Activated B cell treated with CpG ODN at 0.5 μM for 24 hours (primary cell): ENCODE measurements at regions not wholly inside any gene's neighbourhood (a gene's known extent, or its start where the extent isn't known, plus 50 kb on each side); places are given as distances from the start of the nearest gene placed in this dataset.

ENCODE experiments used
- ATAC-seq: fragments of 200-7000 bp; cut with Tn5 transposase; one replicate; pipeline ENCODE4 v1.10.0; 2021; ENCODE audit warnings: low read depth, mild to moderate bottlenecking, moderate library complexity
- CTCF ChIA-PET: fragments of 350-600 bp; sonication (Branson Sonifier 250); formaldehyde crosslinking; loops from one replicate; lab custom pipeline; 2021; ENCODE audit warnings: antibody characterized with exemption; lab: Charles Lee
- POLR2A ChIA-PET: fragments of 350-600 bp; sonication (Branson Sonifier 250); formaldehyde crosslinking; loops from one replicate; lab custom pipeline; 2021; ENCODE audit warnings: antibody characterized with exemption; lab: Charles Lee
- DNase-seq: peaks from one replicate; pipeline ENCODE4 v3.0.0; 2022
- H3K27ac Mint-ChIP-seq: one replicate; pipeline ENCODE4 v1.8.0; 2020; ENCODE audit warnings: mixed read lengths
- H3K27me3 Mint-ChIP-seq: one replicate; pipeline ENCODE4 v1.8.0; 2021; ENCODE audit warnings: mixed read lengths
- H3K36me3 Mint-ChIP-seq: one replicate; pipeline ENCODE4 v1.8.0; 2021; ENCODE audit warnings: low read depth, mixed read lengths
- H3K4me1 Mint-ChIP-seq: one replicate; pipeline ENCODE4 v1.8.0; 2021; ENCODE audit warnings: mixed read lengths
- H3K4me3 Mint-ChIP-seq: one replicate; pipeline ENCODE4 v1.8.0; 2020; ENCODE audit warnings: mild to moderate bottlenecking, mixed read lengths
- H3K9me3 Mint-ChIP-seq: one replicate; pipeline ENCODE4 v1.8.0; 2020; ENCODE audit warnings: mixed read lengths
- intact Hi-C: fragments of 100-400 bp; cut with micrococcal nuclease; formaldehyde crosslinking; loops from one replicate; pipeline ENCODE4 v1.15.1; 2024
- TF ChIP-seq, protein P1 (sequence below): fragments of 200-600 bp; IDR thresholded peaks from one replicate; pipeline ENCODE4 v1.8.0; 2022; ENCODE audit warnings: antibody characterized with exemption, mild to moderate bottlenecking

DNA sequence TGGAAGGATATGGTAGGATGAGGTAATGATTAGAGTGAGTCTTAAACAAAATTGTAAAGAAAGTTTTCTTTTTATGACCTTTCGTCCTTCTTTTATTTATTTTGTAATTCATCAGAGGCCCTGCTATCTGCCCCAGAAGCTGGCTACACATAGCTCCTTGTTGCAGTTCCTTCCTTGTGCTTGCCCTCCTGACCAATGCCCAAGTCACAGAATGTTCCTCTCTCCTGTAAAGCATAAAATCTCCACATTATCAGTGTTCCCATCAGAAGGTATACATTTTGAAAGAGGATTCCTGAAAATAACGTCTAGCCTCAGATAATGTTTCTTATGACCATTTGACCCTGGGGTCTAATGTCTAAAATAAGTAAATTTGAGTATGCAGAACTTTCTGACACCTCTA is 78.3 kb downstream of the RND3 start:
- TF ChIP-seq, protein P1, sequence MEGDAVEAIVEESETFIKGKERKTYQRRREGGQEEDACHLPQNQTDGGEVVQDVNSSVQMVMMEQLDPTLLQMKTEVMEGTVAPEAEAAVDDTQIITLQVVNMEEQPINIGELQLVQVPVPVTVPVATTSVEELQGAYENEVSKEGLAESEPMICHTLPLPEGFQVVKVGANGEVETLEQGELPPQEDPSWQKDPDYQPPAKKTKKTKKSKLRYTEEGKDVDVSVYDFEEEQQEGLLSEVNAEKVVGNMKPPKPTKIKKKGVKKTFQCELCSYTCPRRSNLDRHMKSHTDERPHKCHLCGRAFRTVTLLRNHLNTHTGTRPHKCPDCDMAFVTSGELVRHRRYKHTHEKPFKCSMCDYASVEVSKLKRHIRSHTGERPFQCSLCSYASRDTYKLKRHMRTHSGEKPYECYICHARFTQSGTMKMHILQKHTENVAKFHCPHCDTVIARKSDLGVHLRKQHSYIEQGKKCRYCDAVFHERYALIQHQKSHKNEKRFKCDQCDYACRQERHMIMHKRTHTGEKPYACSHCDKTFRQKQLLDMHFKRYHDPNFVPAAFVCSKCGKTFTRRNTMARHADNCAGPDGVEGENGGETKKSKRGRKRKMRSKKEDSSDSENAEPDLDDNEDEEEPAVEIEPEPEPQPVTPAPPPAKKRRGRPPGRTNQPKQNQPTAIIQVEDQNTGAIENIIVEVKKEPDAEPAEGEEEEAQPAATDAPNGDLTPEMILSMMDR = no peak
- ATAC-seq = no peak
- Mint-ChIP-seq H3K4me1 (no peaks in the 10 kb centered on the region), H3K4me3 (no peak overlapping the region), H3K27ac (no peak overlapping the region), H3K27me3 (no peaks in the 10 kb centered on the region), H3K36me3 (no peaks in the 10 kb centered on the region), H3K9me3 (peaks cover 2% of the 10 kb centered on the region)
- POLR2A ChIA-PET = no interaction called here
- CTCF ChIA-PET = no interaction called here
- DNase-seq = no peak
- intact Hi-C loops = no loop called here

DNA sequence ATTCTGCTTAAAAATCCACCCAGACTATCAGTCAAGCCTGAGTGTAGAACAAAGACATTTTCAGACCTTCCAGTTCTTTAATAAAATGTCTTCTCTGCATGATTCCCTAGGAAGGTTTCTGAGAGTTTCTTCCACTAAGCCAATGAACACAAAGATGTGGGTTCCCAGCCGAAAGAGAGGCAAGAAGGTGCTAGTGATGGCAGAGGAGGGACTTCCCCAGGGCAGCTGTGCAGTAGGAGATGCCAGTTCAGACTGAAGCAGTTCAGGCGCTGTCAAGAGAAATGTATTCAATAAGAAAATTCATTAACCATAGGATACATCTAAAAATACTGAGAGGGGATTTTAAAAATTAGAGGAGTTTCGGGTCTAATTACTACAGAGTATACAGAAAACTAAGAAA is 83.3 kb downstream of the RND3 start:
- POLR2A ChIA-PET = no interaction called here
- intact Hi-C loops = no loop called here
- CTCF ChIA-PET = no interaction called here
- Mint-ChIP-seq H3K27me3 (no peaks in the 10 kb centered on the region), H3K36me3 (no peaks in the 10 kb centered on the region), H3K4me1 (no peaks in the 10 kb centered on the region), H3K9me3 (peaks cover 2% of the 10 kb centered on the region), H3K27ac (no peak overlapping the region), H3K4me3 (no peak overlapping the region)
- TF ChIP-seq, protein P1 = no peak
- ATAC-seq = no peak
- no peak for DNase-seq

DNA sequence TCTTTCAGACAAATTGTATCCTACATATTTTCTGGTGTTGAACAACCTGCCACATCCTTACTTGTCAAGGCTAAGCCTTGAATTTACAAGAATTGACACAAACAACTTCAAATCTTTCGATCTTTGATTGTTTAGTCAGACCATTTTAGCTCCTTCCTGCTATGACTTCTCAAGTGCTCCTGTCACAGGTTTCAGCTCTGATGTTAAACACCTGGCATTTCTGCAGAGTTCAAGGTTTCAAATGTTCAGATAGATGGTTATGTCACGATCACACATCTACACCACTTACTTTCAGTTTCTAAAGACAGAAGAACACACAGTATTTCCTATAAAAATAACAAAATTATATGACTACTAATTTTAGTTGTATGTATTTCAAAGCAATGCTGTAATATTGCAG is 84.0 kb downstream of the RND3 start:
- TF ChIP-seq, protein P1 = no peak
- Mint-ChIP-seq H3K27ac (no peak overlapping the region), H3K9me3 (peaks cover 2% of the 10 kb centered on the region), H3K27me3 (no peaks in the 10 kb centered on the region), H3K4me3 (no peak overlapping the region), H3K4me1 (no peaks in the 10 kb centered on the region), H3K36me3 (no peaks in the 10 kb centered on the region)
- CTCF ChIA-PET = no interaction called here
- intact Hi-C loops = no loop called here
- POLR2A ChIA-PET = no interaction called here
- DNase-seq = no peak
- ATAC-seq = no peak

DNA sequence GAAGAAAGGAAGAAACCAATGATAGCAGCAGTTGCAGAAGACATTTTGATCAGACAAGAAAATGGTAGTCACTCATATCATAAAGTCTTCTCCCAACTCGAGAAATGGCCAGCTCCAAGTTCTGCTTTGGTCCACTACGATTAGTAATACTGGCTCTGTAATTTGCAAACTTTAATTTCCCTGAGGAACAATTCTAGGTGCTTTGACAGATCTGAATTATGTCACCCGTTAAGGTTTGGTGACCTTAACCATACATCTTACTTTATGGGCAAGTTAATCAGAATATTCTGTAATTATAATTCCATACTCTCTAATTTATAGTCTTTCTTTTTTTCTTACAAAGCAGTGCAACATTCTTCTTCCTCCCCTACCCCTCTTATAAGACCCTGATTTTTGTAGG is 84.5 kb downstream of the RND3 start:
- ChIA-PET POLR2A (no interaction called here), CTCF (no interaction called here)
- Mint-ChIP-seq H3K4me3 (no peak overlapping the region), H3K9me3 (peaks cover 2% of the 10 kb centered on the region), H3K4me1 (no peaks in the 10 kb centered on the region), H3K27me3 (no peaks in the 10 kb centered on the region), H3K36me3 (no peaks in the 10 kb centered on the region), H3K27ac (no peak overlapping the region)
- ATAC-seq (no peak), DNase-seq (no peak)
- intact Hi-C loops = no loop called here
- TF ChIP-seq, protein P1 = no peak

DNA sequence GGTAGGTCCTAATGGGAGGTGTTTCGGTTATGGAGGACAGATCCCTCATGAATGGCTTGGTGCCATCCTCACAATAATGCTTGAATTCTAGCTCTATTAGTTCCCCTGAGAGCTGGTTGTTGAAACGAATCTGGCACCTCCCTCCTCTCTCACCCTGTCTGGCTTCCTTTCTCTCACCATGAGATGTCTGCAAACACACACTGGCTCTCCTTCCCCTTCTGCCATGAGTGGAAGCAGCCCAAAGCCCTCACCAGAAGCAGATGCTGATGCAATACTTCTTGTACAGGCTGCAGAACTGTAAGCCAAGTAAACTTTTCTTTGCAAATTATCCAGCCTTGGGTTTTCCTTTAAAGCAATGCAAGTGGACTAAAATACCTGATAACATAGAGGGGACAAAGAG is 86.6 kb downstream of the RND3 start:
- POLR2A ChIA-PET = no interaction called here
- no peak for ATAC-seq
- TF ChIP-seq, protein P1 = no peak
- Mint-ChIP-seq H3K36me3 (no peaks in the 10 kb centered on the region), H3K9me3 (peaks cover 6% of the 10 kb centered on the region), H3K27ac (no peak overlapping the region), H3K4me3 (no peak overlapping the region), H3K4me1 (no peaks in the 10 kb centered on the region), H3K27me3 (no peaks in the 10 kb centered on the region)
- intact Hi-C loops = no loop called here
- CTCF ChIA-PET = no interaction called here
- DNase-seq = no peak
